ENCODE measurements at regions not wholly inside any gene's neighbourhood (a gene's known extent, or its start where the extent isn't known, plus 50 kb on each side); places are given as distances from the start of the nearest gene placed in this dataset.

- TF ChIP-seq CREM (CRISPR knock-in tag; IDR thresholded peaks at IDR 0.05) (no peak), NR3C1 (CRISPR knock-in tag; conservative IDR thresholded peaks at IDR 0.05; ENCODE audit: low read depth) (no peak), CTCF (IDR thresholded peaks at IDR 0.05) (no peak), MAX (CRISPR knock-in tag; IDR thresholded peaks at IDR 0.05) (no peak), ZMAT4 (CRISPR knock-in tag; IDR thresholded peaks at IDR 0.05) (no peak), ZBTB21 (CRISPR knock-in tag; IDR thresholded peaks at IDR 0.05; ENCODE audit: borderline replicate concordance) (no peak), USF1 (CRISPR knock-in tag; IDR thresholded peaks at IDR 0.05) (no peak)
Measured at GRCh38 chr12:69170293-69170692, 69.1 kb upstream of the CPSF6 start.
